ENCODE measurements at regions not wholly inside any gene's neighbourhood (a gene's known extent, or its start where the extent isn't known, plus 50 kb on each side); places are given as distances from the start of the nearest gene placed in this dataset.

GRCh38 chr15:92326236-92326635 lies 67.4 kb upstream of the ST8SIA2 start:
- DNase-seq (no peak), ATAC-seq (no peak)
- intact Hi-C loops (cut with DNase I, micrococcal nuclease) = no loop called here
- Histone ChIP-seq H3K36me3 (ENCODE audit: low read depth) (no peaks in the 10 kb centered on the region), H3K4me3 (no peak overlapping the region), H3K4me1 (ENCODE audit: low read depth) (no peaks in the 10 kb centered on the region), H3K9me3 (no peaks in the 10 kb centered on the region)
- TF ChIP-seq CTCF (IDR thresholded peaks at IDR 0.05) = no peak

- Histone ChIP-seq H3K4me3 (no peak overlapping the region), H3K36me3 (ENCODE audit: low read depth) (no peaks in the 10 kb centered on the region), H3K9me3 (no peaks in the 10 kb centered on the region), H3K4me1 (ENCODE audit: low read depth) (no peaks in the 10 kb centered on the region)
- no peak for TF ChIP-seq CTCF (IDR thresholded peaks at IDR 0.05)
- ATAC-seq = no peak
- no peak for DNase-seq
- intact Hi-C loops (cut with DNase I, micrococcal nuclease) = no loop called here
Observed at GRCh38 chr15:92327033-92327432, 66.6 kb upstream of the ST8SIA2 start.

GRCh38 chr15:92328207-92328606 lies 65.5 kb upstream of the ST8SIA2 start:
- Histone ChIP-seq H3K4me3 (no peak overlapping the region), H3K9me3 (no peaks in the 10 kb centered on the region), H3K4me1 (ENCODE audit: low read depth) (no peaks in the 10 kb centered on the region), H3K36me3 (ENCODE audit: low read depth) (no peaks in the 10 kb centered on the region)
- DNase-seq (no peak), ATAC-seq (no peak)
- intact Hi-C loops (cut with DNase I, micrococcal nuclease) = no loop called here
- TF ChIP-seq CTCF (IDR thresholded peaks at IDR 0.05) = no peak

- Histone ChIP-seq H3K4me3 (no peak overlapping the region), H3K9me3 (no peaks in the 10 kb centered on the region), H3K4me1 (ENCODE audit: low read depth) (no peaks in the 10 kb centered on the region), H3K36me3 (ENCODE audit: low read depth) (no peaks in the 10 kb centered on the region)
- DNase-seq = no peak
- intact Hi-C loops (cut with DNase I, micrococcal nuclease) = no loop called here
- no peak for ATAC-seq
- TF ChIP-seq CTCF (IDR thresholded peaks at IDR 0.05) = no peak
Observed at GRCh38 chr15:92332125-92332899, 61.4 kb upstream of the ST8SIA2 start.

- DNase-seq = no peak
- TF ChIP-seq CTCF (IDR thresholded peaks at IDR 0.05) = no peak
- intact Hi-C loops (cut with DNase I, micrococcal nuclease) = no loop called here
- Histone ChIP-seq H3K4me1 (ENCODE audit: low read depth) (no peaks in the 10 kb centered on the region), H3K36me3 (ENCODE audit: low read depth) (no peaks in the 10 kb centered on the region), H3K4me3 (no peak overlapping the region), H3K9me3 (no peaks in the 10 kb centered on the region)
- no peak for ATAC-seq
Observed at GRCh38 chr15:92333709-92334108, 60.0 kb upstream of the ST8SIA2 start.

Data from mucosa of descending colon (tissue), 3 donors.